Transverse colon (tissue), 4 donors: ENCODE measurements at regions not wholly inside any gene's neighbourhood (a gene's known extent, or its start where the extent isn't known, plus 50 kb on each side); places are given as distances from the start of the nearest gene placed in this dataset.

ENCODE experiments used
- DNase-seq: peaks from one replicate; pipeline ENCODE4 v3.0.0-alpha.2; 2019
- H3K27ac ChIP-seq, 4 donors: fragments of 200-600 bp; sonication (generic); 2 replicates each; pipeline ENCODE4 v1.5.1; 2016 to 2018; ENCODE audit warnings: inconsistent platforms in 4 of 4
- H3K27me3 ChIP-seq: fragments of 200-600 bp; sonication (generic); 2 replicates; pipeline ENCODE4 v1.5.1; 2017; ENCODE audit warnings: inconsistent platforms
- H3K36me3 ChIP-seq, 4 donors: fragments of 200-600 bp; sonication (generic); 2 replicates each; pipeline ENCODE4 v1.5.1; 2017 to 2019; ENCODE audit warnings: inconsistent platforms in 4 of 4
- H3K4me1 ChIP-seq, 4 donors: fragments of 200-600 bp; sonication (generic); 2 replicates each; pipeline ENCODE4 v1.5.1; 2017 to 2020; ENCODE audit warnings: inconsistent platforms in 4 of 4
- H3K4me3 ChIP-seq, 4 donors: fragments of 200-600 bp; sonication (generic); 1 replicate in 1 of 4; 2 replicates in 3 of 4; pipeline versions ENCODE4 v1.5.1 to v1.6.1; 2017 to 2019; ENCODE audit warnings: inconsistent platforms in 4 of 4
- H3K9me3 ChIP-seq, 2 donors: fragments of 200-600 bp; sonication (generic); 2 replicates each; pipeline ENCODE4 v1.5.1; 2017 to 2019; ENCODE audit warnings: inconsistent platforms in 2 of 2
- EP300 ChIP-seq: sonication (generic); formaldehyde crosslinking; IDR thresholded peaks from one replicate; pipeline ENCODE4 v1.6.1; 2017; ENCODE audit warnings: antibody characterized with exemption, low read depth
- POLR2A ChIP-seq: fragments of 450-650 bp; IDR thresholded peaks from one replicate; pipeline ENCODE4 v1.6.1; 2016; ENCODE audit warnings: antibody characterized with exemption, mild to moderate bottlenecking, moderate library complexity
- POLR2AphosphoS5 ChIP-seq, 3 donors: sonication (generic); formaldehyde crosslinking; IDR thresholded peaks; one replicate each; pipeline ENCODE4 v1.6.1; 2016; ENCODE audit warnings: antibody characterized with exemption in 3 of 3
- WGBS, 2 donors: methylation state at CpG; one replicate each; pipeline ENCODE4 v1.1.5; 2018; ENCODE audit warnings: low coverage in 1 of 2; 5-methylcytosine and 5-hydroxymethylcytosine counted together
- in situ Hi-C, 4 donors: fragments of 200-750 bp; cut with MboI; loops; one replicate each; pipeline versions ENCODE4 v1.15.0 to v1.15.1; 2017; ENCODE audit warnings: low sequenced_read_pairs in 3 of 4, low pct_ligation_motif_present in 1 of 4, low pct_unique_long_range_greater_than_20kb in 1 of 4
- intact Hi-C: fragments of 100-400 bp; cut with DNase I; formaldehyde crosslinking; loops from one replicate; pipeline ENCODE4 v1.15.1; 2023; ENCODE audit warnings: low total_unique reads
- TF ChIP-seq, protein P1 (sequence below), 5 experiments: fragments of 200-600 bp in 3 of 5; fragments of 450-650 bp in 2 of 5; sonication (generic) in 3 of 5; IDR thresholded peaks; 1 replicate in 2 of 5; 2 replicates in 3 of 5; pipeline ENCODE4 v1.5.1; 2016 to 2017; ENCODE audit warnings: antibody characterized with exemption in 5 of 5, inconsistent platforms in 3 of 5, mild to moderate bottlenecking in 2 of 5, moderate library complexity in 1 of 5

DNA sequence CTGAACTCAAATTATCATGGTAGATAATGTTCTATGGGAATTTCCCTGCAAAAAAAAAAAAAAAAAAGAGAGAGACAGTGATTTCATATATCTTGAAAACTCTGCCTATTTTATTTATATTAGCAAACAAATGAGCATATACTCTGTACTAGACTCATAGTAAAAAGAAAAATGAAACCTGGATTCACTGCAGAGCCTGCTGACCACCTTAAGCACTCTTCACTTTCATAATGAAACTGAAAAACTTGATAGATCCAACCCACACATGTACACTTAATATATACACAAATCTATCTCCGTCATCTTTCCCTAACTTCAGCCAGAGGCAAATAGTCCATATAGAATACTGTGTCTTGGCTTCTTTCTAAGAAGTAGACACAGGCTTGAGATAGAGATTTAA is 226.1 kb upstream of the KCNIP4 start:
- H3K4me1 ChIP-seq: no peaks in the 10 kb centered on the region
- in situ Hi-C loops (no loop called here), intact Hi-C loops (no loop called here)
- no peaks in the 10 kb centered on the region for H3K27me3 ChIP-seq
- no peaks in the 10 kb centered on the region for H3K36me3 ChIP-seq
- TF ChIP-seq POLR2A (no peak), POLR2AphosphoS5 (IDR thresholded peaks at IDR 0.05) (no peak)
- TF ChIP-seq, protein P1, sequence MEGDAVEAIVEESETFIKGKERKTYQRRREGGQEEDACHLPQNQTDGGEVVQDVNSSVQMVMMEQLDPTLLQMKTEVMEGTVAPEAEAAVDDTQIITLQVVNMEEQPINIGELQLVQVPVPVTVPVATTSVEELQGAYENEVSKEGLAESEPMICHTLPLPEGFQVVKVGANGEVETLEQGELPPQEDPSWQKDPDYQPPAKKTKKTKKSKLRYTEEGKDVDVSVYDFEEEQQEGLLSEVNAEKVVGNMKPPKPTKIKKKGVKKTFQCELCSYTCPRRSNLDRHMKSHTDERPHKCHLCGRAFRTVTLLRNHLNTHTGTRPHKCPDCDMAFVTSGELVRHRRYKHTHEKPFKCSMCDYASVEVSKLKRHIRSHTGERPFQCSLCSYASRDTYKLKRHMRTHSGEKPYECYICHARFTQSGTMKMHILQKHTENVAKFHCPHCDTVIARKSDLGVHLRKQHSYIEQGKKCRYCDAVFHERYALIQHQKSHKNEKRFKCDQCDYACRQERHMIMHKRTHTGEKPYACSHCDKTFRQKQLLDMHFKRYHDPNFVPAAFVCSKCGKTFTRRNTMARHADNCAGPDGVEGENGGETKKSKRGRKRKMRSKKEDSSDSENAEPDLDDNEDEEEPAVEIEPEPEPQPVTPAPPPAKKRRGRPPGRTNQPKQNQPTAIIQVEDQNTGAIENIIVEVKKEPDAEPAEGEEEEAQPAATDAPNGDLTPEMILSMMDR (IDR thresholded peaks at IDR 0.05): no peak
- H3K27ac ChIP-seq: no peak overlapping the region
- 63 to 79% methylated on average over 1 of the region's 1 CpG for WGBS, 2 donors
- H3K4me3 ChIP-seq: no peak overlapping the region
- H3K9me3 ChIP-seq: no peaks in the 10 kb centered on the region
- DNase-seq: no peak

GRCh38 chr4:22170353-22170752 is 221.8 kb upstream of the KCNIP4 start:
- TF ChIP-seq EP300 (no peak), POLR2A (no peak), POLR2AphosphoS5 (IDR thresholded peaks at IDR 0.05) (no peak)
- TF ChIP-seq, protein P1 (IDR thresholded peaks at IDR 0.05): no peak
- WGBS, 2 donors: 88 to 91% methylated on average over 1 of the region's 1 CpG
- H3K4me3 ChIP-seq: no peak overlapping the region
- in situ Hi-C loops: no loop called here
- DNase-seq: no peak
- H3K4me1 ChIP-seq: no peaks in the 10 kb centered on the region
- intact Hi-C loops: no loop called here
- H3K36me3 ChIP-seq: no peaks in the 10 kb centered on the region
- H3K9me3 ChIP-seq: no peaks in the 10 kb centered on the region
- no peak overlapping the region for H3K27ac ChIP-seq
- no peaks in the 10 kb centered on the region for H3K27me3 ChIP-seq

- TF ChIP-seq POLR2A (no peak), EP300 (no peak), POLR2AphosphoS5 (IDR thresholded peaks at IDR 0.05) (no peak)
- TF ChIP-seq, protein P1 (IDR thresholded peaks at IDR 0.05): no peak
- no peak for DNase-seq
- Histone ChIP-seq H3K36me3 (no peaks in the 10 kb centered on the region), H3K4me1 (no peaks in the 10 kb centered on the region), H3K4me3 (no peak overlapping the region), H3K27me3 (no peaks in the 10 kb centered on the region), H3K9me3 (no peaks in the 10 kb centered on the region), H3K27ac (no peak overlapping the region)
- in situ Hi-C loops: no loop called here
- WGBS, 2 donors: 86 to 88% methylated on average over 4 of the region's 4 CpGs
- intact Hi-C loops: no loop called here
Observed at GRCh38 chr4:22167201-22167600, 218.6 kb upstream of the KCNIP4 start.

GRCh38 chr4:22162454-22162853 is 213.9 kb upstream of the KCNIP4 start:
- no peak for DNase-seq
- intact Hi-C loops: no loop called here
- no peak overlapping the region for H3K27ac ChIP-seq
- H3K4me1 ChIP-seq: no peaks in the 10 kb centered on the region
- H3K4me3 ChIP-seq: no peak overlapping the region
- 25 to 56% methylated on average over 5 of the region's 5 CpGs for WGBS, 2 donors
- no peaks in the 10 kb centered on the region for H3K36me3 ChIP-seq
- H3K27me3 ChIP-seq: no peaks in the 10 kb centered on the region
- H3K9me3 ChIP-seq: no peaks in the 10 kb centered on the region
- in situ Hi-C loops: no loop called here
- TF ChIP-seq POLR2A (no peak), POLR2AphosphoS5 (IDR thresholded peaks at IDR 0.05) (no peak), EP300 (no peak)
- TF ChIP-seq, protein P1 (IDR thresholded peaks at IDR 0.05): no peak
